MM.1S (cell line): ENCODE measurements at regions not wholly inside any gene's neighbourhood (a gene's known extent, or its start where the extent isn't known, plus 50 kb on each side); places are given as distances from the start of the nearest gene placed in this dataset.

Experiments used
- CTCF ChIP-seq: fragments of 300-600 bp; sonication (generic); IDR thresholded peaks from 2 replicates; pipeline ENCODE4 v1.5.1; 2016; ENCODE audit warnings: antibody characterized with exemption, low read length, mixed read lengths
- EZH2 ChIP-seq: fragments of 300-600 bp; sonication (generic); optimal IDR thresholded peaks from 2 replicates; pipeline ENCODE3; 2017; ENCODE audit warnings: low read depth, mild to moderate bottlenecking, antibody characterized with exemption, low read length, mixed read lengths
- EZH2phosphoT487 ChIP-seq: fragments of 300-600 bp; sonication (generic); IDR thresholded peaks from 2 replicates; pipeline ENCODE4 v1.6.1; 2018; ENCODE audit warnings: antibody characterized with exemption, low read length

- TF ChIP-seq CTCF (no peak), EZH2phosphoT487 (no peak), EZH2 (no peak)
These were observed 169.8 kb downstream of the C11orf91 start for GRCh38 chr11:33530815-33531214.
